WERI-Rb-1 (cell line): ENCODE measurements at regions not wholly inside any gene's neighbourhood (a gene's known extent, or its start where the extent isn't known, plus 50 kb on each side); places are given as distances from the start of the nearest gene placed in this dataset.

ENCODE experiments used
- DNase-seq: peaks from one replicate; pipeline ENCODE4 v3.0.0-alpha.2; 2020
- H3K27ac ChIP-seq: fragments of 250-450 bp; sonication (Bioruptor Pico); 2 replicates; pipeline ENCODE4 v1.5.1; 2020; ENCODE audit warnings: mild to moderate bottlenecking, moderate library complexity
- H3K27me3 ChIP-seq: fragments of 250-450 bp; sonication (Bioruptor Pico); 2 replicates; pipeline ENCODE4 v1.5.1; 2021; ENCODE audit warnings: mild to moderate bottlenecking, low read depth, moderate library complexity; ENCODE audit not compliant: insufficient read depth, severe bottlenecking
- H3K36me3 ChIP-seq: fragments of 250-450 bp; sonication (Bioruptor Pico); 2 replicates; pipeline ENCODE4 v1.5.1; 2020; ENCODE audit warnings: mild to moderate bottlenecking, moderate library complexity
- H3K4me3 ChIP-seq: 2 replicates; pipeline ENCODE4 v1.5.1; 2011; ENCODE audit warnings: low read depth, mild to moderate bottlenecking, control low read depth, low read length
- H3K9me3 ChIP-seq: fragments of 250-450 bp; sonication (Bioruptor Pico); 2 replicates; pipeline ENCODE4 v1.5.1; 2021; ENCODE audit warnings: mild to moderate bottlenecking, moderate library complexity; ENCODE audit not compliant: severe bottlenecking
- TF ChIP-seq, protein P1 (sequence below): IDR thresholded peaks from 2 replicates; pipeline ENCODE4 v1.5.1; 2011; ENCODE audit warnings: low read depth, mild to moderate bottlenecking, control low read depth, inconsistent platforms, low read length

DNA sequence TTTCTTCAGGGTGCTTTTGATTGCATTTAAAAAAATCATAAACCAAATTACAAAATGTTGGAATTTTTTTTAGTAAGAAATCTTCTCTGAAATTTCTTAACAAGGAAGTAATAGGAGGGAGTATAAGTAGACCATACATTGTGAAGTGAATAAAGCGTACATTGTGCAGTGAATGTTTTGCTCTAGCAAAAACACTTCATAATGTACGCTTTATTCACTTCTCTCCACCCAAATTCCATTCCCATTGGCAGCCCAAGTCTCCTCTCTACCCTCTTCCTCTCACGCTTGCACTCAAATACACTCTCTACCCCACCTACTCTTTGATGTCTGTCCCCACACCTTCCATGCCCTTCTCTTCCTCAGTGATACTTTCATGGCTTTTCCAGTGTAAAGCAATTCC is 241.0 kb downstream of the PPP1R3A start:
- Histone ChIP-seq H3K36me3 (no peaks in the 10 kb centered on the region), H3K27ac (no peak overlapping the region), H3K4me3 (no peak overlapping the region), H3K9me3 (no peaks in the 10 kb centered on the region), H3K27me3 (no peaks in the 10 kb centered on the region)
- DNase-seq = no peak
- TF ChIP-seq, protein P1, sequence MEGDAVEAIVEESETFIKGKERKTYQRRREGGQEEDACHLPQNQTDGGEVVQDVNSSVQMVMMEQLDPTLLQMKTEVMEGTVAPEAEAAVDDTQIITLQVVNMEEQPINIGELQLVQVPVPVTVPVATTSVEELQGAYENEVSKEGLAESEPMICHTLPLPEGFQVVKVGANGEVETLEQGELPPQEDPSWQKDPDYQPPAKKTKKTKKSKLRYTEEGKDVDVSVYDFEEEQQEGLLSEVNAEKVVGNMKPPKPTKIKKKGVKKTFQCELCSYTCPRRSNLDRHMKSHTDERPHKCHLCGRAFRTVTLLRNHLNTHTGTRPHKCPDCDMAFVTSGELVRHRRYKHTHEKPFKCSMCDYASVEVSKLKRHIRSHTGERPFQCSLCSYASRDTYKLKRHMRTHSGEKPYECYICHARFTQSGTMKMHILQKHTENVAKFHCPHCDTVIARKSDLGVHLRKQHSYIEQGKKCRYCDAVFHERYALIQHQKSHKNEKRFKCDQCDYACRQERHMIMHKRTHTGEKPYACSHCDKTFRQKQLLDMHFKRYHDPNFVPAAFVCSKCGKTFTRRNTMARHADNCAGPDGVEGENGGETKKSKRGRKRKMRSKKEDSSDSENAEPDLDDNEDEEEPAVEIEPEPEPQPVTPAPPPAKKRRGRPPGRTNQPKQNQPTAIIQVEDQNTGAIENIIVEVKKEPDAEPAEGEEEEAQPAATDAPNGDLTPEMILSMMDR = no peak

- Histone ChIP-seq H3K27me3 (no peaks in the 10 kb centered on the region), H3K36me3 (no peaks in the 10 kb centered on the region), H3K4me3 (no peak overlapping the region), H3K9me3 (no peaks in the 10 kb centered on the region), H3K27ac (no peak overlapping the region)
- TF ChIP-seq, protein P1 = no peak
- DNase-seq = no peak
Measured at GRCh38 chr7:113664867-113665266, 253.9 kb downstream of the PPP1R3A start.

GRCh38 chr7:113659416-113659815 is 259.4 kb downstream of the PPP1R3A start:
- H3K27ac ChIP-seq = no peak overlapping the region
- H3K36me3 ChIP-seq = no peaks in the 10 kb centered on the region
- DNase-seq = no peak
- no peak overlapping the region for H3K4me3 ChIP-seq
- H3K9me3 ChIP-seq = no peaks in the 10 kb centered on the region
- no peaks in the 10 kb centered on the region for H3K27me3 ChIP-seq
- TF ChIP-seq, protein P1 = no peak

DNA sequence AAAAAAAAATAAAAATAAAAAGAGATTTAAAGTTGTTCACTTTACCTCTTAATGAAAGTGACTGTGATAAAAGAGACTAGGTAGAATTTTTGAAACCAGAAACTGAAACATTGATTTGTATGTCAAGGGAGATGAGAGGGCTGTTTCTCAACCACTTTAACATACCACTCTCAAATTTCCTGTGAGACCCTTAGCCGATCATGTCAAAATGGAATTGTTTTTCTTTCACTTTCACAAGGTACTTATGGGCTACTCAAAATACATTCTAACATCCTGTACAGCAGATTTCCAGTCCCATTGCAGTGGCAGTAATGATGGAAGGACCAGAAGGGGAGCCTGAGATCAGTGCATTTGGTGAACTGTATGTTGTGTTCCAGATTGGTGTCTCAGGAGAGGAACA is 261.2 kb downstream of the PPP1R3A start:
- Histone ChIP-seq H3K36me3 (no peaks in the 10 kb centered on the region), H3K27me3 (no peaks in the 10 kb centered on the region), H3K27ac (no peak overlapping the region), H3K9me3 (no peaks in the 10 kb centered on the region), H3K4me3 (no peak overlapping the region)
- TF ChIP-seq, protein P1 = no peak
- no peak for DNase-seq

GRCh38 chr7:113652501-113652900 is 266.3 kb downstream of the PPP1R3A start:
- no peak overlapping the region for H3K27ac ChIP-seq
- H3K36me3 ChIP-seq = no peaks in the 10 kb centered on the region
- no peak for DNase-seq
- no peak overlapping the region for H3K4me3 ChIP-seq
- TF ChIP-seq, protein P1 = no peak
- H3K27me3 ChIP-seq = no peaks in the 10 kb centered on the region
- no peaks in the 10 kb centered on the region for H3K9me3 ChIP-seq

DNA sequence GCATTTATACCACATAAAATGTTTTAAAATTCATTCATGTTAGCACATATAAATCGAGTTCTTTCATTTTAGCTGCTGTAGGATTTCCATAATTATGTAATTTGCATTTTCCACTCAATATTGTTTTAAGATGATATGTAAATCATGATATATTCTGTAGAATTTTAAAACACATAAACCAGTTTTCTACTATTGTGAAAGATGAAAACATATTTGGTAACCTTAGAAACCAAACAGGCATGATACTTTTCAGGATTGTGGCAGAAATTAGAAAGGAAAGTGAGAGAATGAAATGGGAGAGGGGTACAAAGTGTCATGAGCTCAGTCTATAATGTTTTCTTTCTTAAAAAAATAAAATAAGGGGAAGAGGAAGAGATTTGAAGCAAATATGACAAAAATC is 269.3 kb downstream of the PPP1R3A start:
- H3K36me3 ChIP-seq = no peaks in the 10 kb centered on the region
- no peak overlapping the region for H3K27ac ChIP-seq
- H3K4me3 ChIP-seq = no peak overlapping the region
- H3K27me3 ChIP-seq = no peaks in the 10 kb centered on the region
- no peak for DNase-seq
- TF ChIP-seq, protein P1 = no peak
- no peaks in the 10 kb centered on the region for H3K9me3 ChIP-seq
